ENCODE measurements at regions not wholly inside any gene's neighbourhood (a gene's known extent, or its start where the extent isn't known, plus 50 kb on each side); places are given as distances from the start of the nearest gene placed in this dataset.

DNA sequence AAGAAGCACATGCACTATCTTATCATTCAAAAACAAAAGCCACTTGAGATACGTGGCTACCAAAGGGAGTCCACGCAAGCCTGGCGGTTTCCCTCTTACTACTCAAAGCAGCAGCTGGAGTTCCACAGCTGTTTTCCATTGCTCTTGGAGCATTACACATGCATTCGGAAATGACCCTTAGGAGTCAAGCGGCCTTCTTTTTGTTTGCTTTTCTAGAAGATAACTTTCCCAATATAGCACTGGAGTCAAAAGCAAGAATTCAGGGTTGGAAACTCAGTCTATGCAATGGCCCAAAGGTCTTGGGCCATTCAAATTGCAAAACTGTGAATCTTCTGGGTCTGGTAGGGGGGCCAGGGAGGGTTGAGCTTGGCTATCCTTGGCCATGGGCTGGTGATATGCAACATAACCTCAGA, 97.8 kb upstream of the MAF start:
- Histone ChIP-seq H3K9me3 (no peaks in the 10 kb centered on the region), H3K4me3 (no peak overlapping the region), H3K27ac (no peak overlapping the region), H3K27me3 (replicated peaks; ENCODE audit: insufficient read depth) (no peaks in the 10 kb centered on the region), H3K36me3 (no peaks in the 10 kb centered on the region), H3K4me1 (replicated peaks) (no peaks in the 10 kb centered on the region)
- 76% methylated on average over 5 of the region's 5 CpGs for WGBS
- TF ChIP-seq POLR2A (IDR thresholded peaks at IDR 0.05): no peak
- TF ChIP-seq, protein P1, sequence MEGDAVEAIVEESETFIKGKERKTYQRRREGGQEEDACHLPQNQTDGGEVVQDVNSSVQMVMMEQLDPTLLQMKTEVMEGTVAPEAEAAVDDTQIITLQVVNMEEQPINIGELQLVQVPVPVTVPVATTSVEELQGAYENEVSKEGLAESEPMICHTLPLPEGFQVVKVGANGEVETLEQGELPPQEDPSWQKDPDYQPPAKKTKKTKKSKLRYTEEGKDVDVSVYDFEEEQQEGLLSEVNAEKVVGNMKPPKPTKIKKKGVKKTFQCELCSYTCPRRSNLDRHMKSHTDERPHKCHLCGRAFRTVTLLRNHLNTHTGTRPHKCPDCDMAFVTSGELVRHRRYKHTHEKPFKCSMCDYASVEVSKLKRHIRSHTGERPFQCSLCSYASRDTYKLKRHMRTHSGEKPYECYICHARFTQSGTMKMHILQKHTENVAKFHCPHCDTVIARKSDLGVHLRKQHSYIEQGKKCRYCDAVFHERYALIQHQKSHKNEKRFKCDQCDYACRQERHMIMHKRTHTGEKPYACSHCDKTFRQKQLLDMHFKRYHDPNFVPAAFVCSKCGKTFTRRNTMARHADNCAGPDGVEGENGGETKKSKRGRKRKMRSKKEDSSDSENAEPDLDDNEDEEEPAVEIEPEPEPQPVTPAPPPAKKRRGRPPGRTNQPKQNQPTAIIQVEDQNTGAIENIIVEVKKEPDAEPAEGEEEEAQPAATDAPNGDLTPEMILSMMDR (IDR thresholded peaks at IDR 0.05): no peak
- TF ChIP-seq POLR2AphosphoS5 (IDR thresholded peaks at IDR 0.05): no peak
- DNase-seq (ENCODE audit: low spot score): no peak
- intact Hi-C loops (cut with DNase I): no loop called here

DNA sequence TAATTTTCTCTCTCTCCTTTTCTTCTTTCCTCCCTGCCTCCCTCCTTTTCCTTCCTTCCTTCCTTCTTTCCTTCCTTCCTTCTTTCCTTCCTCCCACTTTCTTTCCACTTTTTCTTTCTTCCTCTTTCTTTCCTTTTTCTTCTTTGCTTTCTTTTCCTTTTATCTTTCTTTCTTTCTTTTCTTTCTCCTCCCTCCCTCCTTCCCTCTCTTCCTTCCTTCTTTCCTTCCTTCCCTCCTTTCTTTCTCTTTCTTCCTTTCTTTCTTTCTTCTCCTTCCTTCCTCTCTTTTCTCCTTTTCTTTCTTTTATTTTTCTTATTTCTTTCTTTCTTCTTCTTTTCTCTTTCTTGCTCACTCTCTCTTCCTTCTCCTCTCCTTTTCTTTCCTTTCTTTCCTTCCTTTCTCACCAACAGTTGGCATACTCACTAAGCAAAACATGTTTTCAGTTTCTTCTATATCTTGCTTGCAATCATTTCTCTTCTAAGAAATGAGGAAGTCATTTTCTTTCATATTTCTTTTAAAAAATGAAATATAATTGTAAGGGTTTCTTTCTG, 97.1 kb upstream of the MAF start:
- H3K4me3 ChIP-seq: no peak overlapping the region
- no peaks in the 10 kb centered on the region for H3K27me3 ChIP-seq (replicated peaks; ENCODE audit: insufficient read depth)
- no peak for DNase-seq (ENCODE audit: low spot score)
- no peaks in the 10 kb centered on the region for H3K9me3 ChIP-seq
- intact Hi-C loops (cut with DNase I): no loop called here
- no peak overlapping the region for H3K27ac ChIP-seq
- H3K4me1 ChIP-seq (replicated peaks): no peaks in the 10 kb centered on the region
- no peaks in the 10 kb centered on the region for H3K36me3 ChIP-seq
- TF ChIP-seq, protein P1 (IDR thresholded peaks at IDR 0.05): no peak
- TF ChIP-seq POLR2AphosphoS5 (IDR thresholded peaks at IDR 0.05) (no peak), POLR2A (IDR thresholded peaks at IDR 0.05) (no peak)

DNA sequence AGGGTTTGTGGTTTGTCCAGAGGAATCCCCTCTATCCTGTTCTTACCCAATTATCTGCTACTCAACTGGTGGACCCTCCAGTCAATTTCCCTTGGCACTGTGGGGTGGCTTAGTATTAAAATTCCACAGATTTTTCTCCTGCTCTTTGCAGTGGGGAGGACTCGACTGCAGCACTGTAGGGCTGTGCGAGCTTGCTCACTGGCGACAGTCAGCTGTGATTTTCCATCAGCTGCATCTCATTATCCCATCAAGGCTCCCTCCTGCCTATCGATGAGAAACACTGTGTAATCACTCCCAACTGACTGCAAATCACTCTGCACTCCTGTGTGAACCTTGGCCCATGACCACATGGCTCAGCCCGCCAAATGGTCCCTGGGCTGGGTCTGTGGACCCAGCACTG, 90.5 kb upstream of the MAF start:
- 81% methylated on average over 5 of the region's 5 CpGs for WGBS
- H3K4me3 ChIP-seq: no peak overlapping the region
- no peaks in the 10 kb centered on the region for H3K9me3 ChIP-seq
- H3K4me1 ChIP-seq (replicated peaks): no peaks in the 10 kb centered on the region
- no peak overlapping the region for H3K27ac ChIP-seq
- no peaks in the 10 kb centered on the region for H3K27me3 ChIP-seq (replicated peaks; ENCODE audit: insufficient read depth)
- no peaks in the 10 kb centered on the region for H3K36me3 ChIP-seq
- intact Hi-C loops (cut with DNase I): no loop called here
- DNase-seq (ENCODE audit: low spot score): no peak
- no peak for TF ChIP-seq POLR2AphosphoS5 (IDR thresholded peaks at IDR 0.05)
- TF ChIP-seq POLR2A (IDR thresholded peaks at IDR 0.05): no peak
- TF ChIP-seq, protein P1 (IDR thresholded peaks at IDR 0.05): no peak

GRCh38 chr16:79690159-79690558, 89.6 kb upstream of the MAF start:
- intact Hi-C loops (cut with DNase I): no loop called here
- DNase-seq (ENCODE audit: low spot score): no peak
- Histone ChIP-seq H3K4me1 (replicated peaks) (no peaks in the 10 kb centered on the region), H3K27me3 (replicated peaks; ENCODE audit: insufficient read depth) (no peaks in the 10 kb centered on the region), H3K9me3 (no peaks in the 10 kb centered on the region), H3K4me3 (no peak overlapping the region), H3K36me3 (no peaks in the 10 kb centered on the region), H3K27ac (no peak overlapping the region)
- TF ChIP-seq POLR2A (IDR thresholded peaks at IDR 0.05) (no peak), POLR2AphosphoS5 (IDR thresholded peaks at IDR 0.05) (no peak)
- TF ChIP-seq, protein P1 (IDR thresholded peaks at IDR 0.05): no peak
- WGBS: 76% methylated on average over 4 of the region's 4 CpGs

DNA sequence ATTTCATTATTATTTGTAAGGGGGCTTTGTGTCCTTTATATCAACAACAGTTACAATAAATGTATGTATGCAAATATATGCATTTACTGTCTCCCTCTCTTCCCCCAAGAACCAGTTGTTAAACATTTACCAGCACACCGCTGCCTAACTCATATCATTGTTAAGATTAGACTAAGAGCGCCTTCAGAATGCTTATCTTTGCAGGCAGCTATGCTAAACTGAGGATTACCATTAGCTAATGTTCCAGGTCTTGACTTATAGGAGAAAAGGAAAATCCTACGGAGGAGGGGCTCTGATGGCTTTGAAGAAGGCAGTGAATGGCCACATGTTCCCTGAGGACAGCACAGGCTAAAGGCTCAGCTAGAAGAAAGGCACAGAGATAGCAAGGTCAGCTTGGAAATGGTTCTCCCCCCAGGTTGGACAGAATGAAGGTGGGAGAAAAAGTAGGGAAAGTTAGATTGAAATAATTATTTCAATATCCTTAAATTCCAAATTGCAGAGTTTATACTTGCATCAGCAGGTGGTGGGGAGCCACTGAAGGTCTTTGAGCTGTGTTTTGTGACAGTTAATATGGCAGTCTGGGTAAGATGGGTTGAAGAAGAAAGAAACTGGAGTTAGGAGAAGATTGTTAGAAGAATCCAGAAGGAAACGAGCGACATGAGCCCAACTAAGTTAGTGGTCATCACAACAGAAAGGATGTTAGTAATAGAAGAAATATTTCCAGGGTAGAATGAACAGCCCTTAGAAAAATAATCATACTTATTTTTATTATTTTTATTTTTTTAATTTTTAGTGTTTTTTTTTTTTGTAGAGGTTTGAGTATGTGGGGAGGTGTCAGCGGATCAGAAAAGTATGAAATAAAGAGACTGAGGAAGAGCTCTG, 87.0 kb upstream of the MAF start:
- intact Hi-C loops (cut with DNase I): no loop called here
- TF ChIP-seq POLR2A (IDR thresholded peaks at IDR 0.05) (no peak), POLR2AphosphoS5 (IDR thresholded peaks at IDR 0.05) (no peak)
- TF ChIP-seq, protein P1 (IDR thresholded peaks at IDR 0.05): no peak
- DNase-seq (ENCODE audit: low spot score): no peak
- H3K4me3 ChIP-seq: no peak overlapping the region
- H3K4me1 ChIP-seq (replicated peaks): no peaks in the 10 kb centered on the region
- H3K9me3 ChIP-seq: no peaks in the 10 kb centered on the region
- WGBS: 96% methylated on average over 6 of the region's 6 CpGs
- H3K27me3 ChIP-seq (replicated peaks; ENCODE audit: insufficient read depth): no peaks in the 10 kb centered on the region
- H3K36me3 ChIP-seq: no peaks in the 10 kb centered on the region
- no peak overlapping the region for H3K27ac ChIP-seq
